GM06990 (cell line): ENCODE measurements at regions not wholly inside any gene's neighbourhood (a gene's known extent, or its start where the extent isn't known, plus 50 kb on each side); places are given as distances from the start of the nearest gene placed in this dataset.

Experiments
- DNase-seq: peaks from one replicate; pipeline ENCODE4 v3.0.0-alpha.2; 2011; ENCODE audit not compliant: insufficient read length; ENCODE audit errors: extremely low read depth
- H3K27me3 ChIP-seq: replicated peaks from 2 replicates; pipeline ENCODE4 v1.6.0; 2011; ENCODE audit warnings: low read length; ENCODE audit not compliant: control insufficient read depth, insufficient read depth
- H3K36me3 ChIP-seq: 2 replicates; pipeline ENCODE4 v1.5.1; 2011; ENCODE audit warnings: low read length; ENCODE audit not compliant: control insufficient read depth, insufficient read depth
- H3K4me3 ChIP-seq: replicated peaks from 2 replicates; pipeline ENCODE4 v1.5.1; 2011; ENCODE audit warnings: low read depth, mild to moderate bottlenecking, control low read depth, low read length
- TF ChIP-seq, protein P1 (sequence below): IDR thresholded peaks from 2 replicates; pipeline ENCODE4 v1.5.1; 2011; ENCODE audit warnings: low read length, control low read depth, mild to moderate bottlenecking, inconsistent platforms; ENCODE audit not compliant: insufficient read depth, poor library complexity, severe bottlenecking

DNA sequence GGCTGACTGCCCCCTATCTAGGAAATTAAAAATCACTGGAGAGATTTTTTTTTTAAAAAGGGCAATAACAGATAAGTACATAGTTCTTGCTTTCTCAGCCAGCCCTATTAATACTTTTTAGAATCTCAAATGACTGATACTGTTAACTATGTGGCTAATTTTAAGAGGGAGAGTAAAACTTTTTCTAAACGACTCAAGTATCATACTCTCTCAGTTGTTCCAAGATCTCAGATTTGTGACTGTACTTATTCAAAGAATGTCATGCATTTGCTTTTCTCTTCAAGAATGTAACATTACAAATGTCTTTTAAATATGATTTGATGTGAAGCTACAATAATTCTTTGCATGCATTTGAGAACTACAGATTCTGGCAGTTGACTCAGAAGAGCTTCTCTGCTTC lies 55.4 kb upstream of the RAB11FIP2 start:
- DNase-seq: no peak
- TF ChIP-seq, protein P1, sequence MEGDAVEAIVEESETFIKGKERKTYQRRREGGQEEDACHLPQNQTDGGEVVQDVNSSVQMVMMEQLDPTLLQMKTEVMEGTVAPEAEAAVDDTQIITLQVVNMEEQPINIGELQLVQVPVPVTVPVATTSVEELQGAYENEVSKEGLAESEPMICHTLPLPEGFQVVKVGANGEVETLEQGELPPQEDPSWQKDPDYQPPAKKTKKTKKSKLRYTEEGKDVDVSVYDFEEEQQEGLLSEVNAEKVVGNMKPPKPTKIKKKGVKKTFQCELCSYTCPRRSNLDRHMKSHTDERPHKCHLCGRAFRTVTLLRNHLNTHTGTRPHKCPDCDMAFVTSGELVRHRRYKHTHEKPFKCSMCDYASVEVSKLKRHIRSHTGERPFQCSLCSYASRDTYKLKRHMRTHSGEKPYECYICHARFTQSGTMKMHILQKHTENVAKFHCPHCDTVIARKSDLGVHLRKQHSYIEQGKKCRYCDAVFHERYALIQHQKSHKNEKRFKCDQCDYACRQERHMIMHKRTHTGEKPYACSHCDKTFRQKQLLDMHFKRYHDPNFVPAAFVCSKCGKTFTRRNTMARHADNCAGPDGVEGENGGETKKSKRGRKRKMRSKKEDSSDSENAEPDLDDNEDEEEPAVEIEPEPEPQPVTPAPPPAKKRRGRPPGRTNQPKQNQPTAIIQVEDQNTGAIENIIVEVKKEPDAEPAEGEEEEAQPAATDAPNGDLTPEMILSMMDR: no peak
- no peak overlapping the region for H3K4me3 ChIP-seq
- H3K36me3 ChIP-seq: no peaks in the 10 kb centered on the region
- H3K27me3 ChIP-seq: no peaks in the 10 kb centered on the region; the same call in 1 of the 2 replicates

DNA sequence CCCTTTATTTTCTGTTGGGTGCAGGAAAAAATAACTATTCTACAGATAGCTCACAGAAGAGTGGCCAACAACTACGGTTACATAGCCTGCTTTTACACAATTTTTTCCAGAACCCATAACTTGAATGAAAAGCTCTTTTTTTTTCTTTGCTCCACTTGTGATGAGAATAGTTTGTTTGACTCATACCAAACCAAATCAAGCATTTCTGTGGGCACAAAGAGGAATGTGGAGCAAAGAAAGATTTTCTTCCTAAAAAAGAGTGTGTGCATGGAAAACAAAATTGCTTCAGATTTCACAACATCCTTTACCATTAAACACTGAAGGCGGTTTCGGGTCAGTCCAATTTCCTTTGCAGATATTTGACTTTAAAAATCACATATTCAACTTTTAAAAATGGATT lies 54.8 kb upstream of the RAB11FIP2 start:
- Histone ChIP-seq H3K4me3 (no peak overlapping the region), H3K27me3 (no peaks in the 10 kb centered on the region), H3K36me3 (no peaks in the 10 kb centered on the region)
- TF ChIP-seq, protein P1: no peak
- DNase-seq: no peak
